DND-41 (cell line): ENCODE measurements at regions not wholly inside any gene's neighbourhood (a gene's known extent, or its start where the extent isn't known, plus 50 kb on each side); places are given as distances from the start of the nearest gene placed in this dataset.

ENCODE experiments used
- ATAC-seq: fragments of 200-7000 bp; cut with Tn5 transposase; 3 replicates; pipeline ENCODE4 v1.9.1; 2021; ENCODE audit warnings: low read depth; ENCODE audit not compliant: insufficient read depth
- DNase-seq: peaks from one replicate; pipeline ENCODE4 v3.0.0-alpha.2; 2020
- H2AFZ ChIP-seq: 2 replicates; pipeline ENCODE4 v1.6.0; 2012; ENCODE audit warnings: low read depth, low read length
- H3K27ac ChIP-seq: 2 replicates; pipeline ENCODE4 v1.5.1; 2012; ENCODE audit warnings: low read length, inconsistent platforms
- H3K27me3 ChIP-seq: fragments of 200-600 bp; sonication (generic); 2 replicates; pipeline ENCODE4 v1.6.0; 2012; ENCODE audit warnings: low read length, mild to moderate bottlenecking, inconsistent platforms; ENCODE audit not compliant: insufficient read depth, poor library complexity
- H3K36me3 ChIP-seq: 2 replicates; pipeline ENCODE4 v1.5.1; 2012; ENCODE audit warnings: low read length, inconsistent platforms; ENCODE audit not compliant: insufficient read depth
- H3K4me1 ChIP-seq: 2 replicates; pipeline ENCODE4 v1.5.1; 2012; ENCODE audit warnings: mild to moderate bottlenecking, low read length; ENCODE audit not compliant: insufficient read depth
- H3K4me2 ChIP-seq: 2 replicates; pipeline ENCODE4 v1.6.0; 2012; ENCODE audit warnings: mild to moderate bottlenecking, moderate library complexity, low read length, inconsistent platforms; ENCODE audit not compliant: insufficient read depth
- H3K4me3 ChIP-seq, 2 experiments: fragments of 200-600 bp in 1 of 2; shearing (Covaris generic) in 1 of 2; 2 replicates each; pipeline ENCODE4 v1.5.1; 2012 to 2016; ENCODE audit warnings: inconsistent platforms in 2 of 2, low read length in 2 of 2, mild to moderate bottlenecking in 2 of 2, low read depth in 1 of 2, moderate library complexity in 1 of 2
- H3K79me2 ChIP-seq: 2 replicates; pipeline ENCODE4 v1.6.0; 2012; ENCODE audit warnings: low read length, inconsistent platforms; ENCODE audit not compliant: insufficient read depth
- H3K9ac ChIP-seq: 2 replicates; pipeline ENCODE4 v1.6.0; 2012; ENCODE audit warnings: low read depth, mild to moderate bottlenecking, inconsistent platforms, low read length, moderate library complexity
- H3K9me3 ChIP-seq: 2 replicates; pipeline ENCODE4 v1.5.1; 2012; ENCODE audit warnings: low read length, moderate library complexity, mild to moderate bottlenecking, inconsistent platforms; ENCODE audit not compliant: insufficient read depth, severe bottlenecking
- H4K20me1 ChIP-seq: 2 replicates; pipeline ENCODE4 v1.6.0; 2012; ENCODE audit warnings: low read length; ENCODE audit not compliant: insufficient read depth
- CTCF ChIP-seq: IDR thresholded peaks from 2 replicates; pipeline ENCODE4 v1.5.1; 2012; ENCODE audit warnings: borderline replicate concordance, low read length, moderate library complexity, mild to moderate bottlenecking; ENCODE audit not compliant: poor library complexity, severe bottlenecking; ENCODE audit errors: extremely low read depth
- EZH2 ChIP-seq: IDR thresholded peaks from 3 replicates; pipeline ENCODE4 v1.6.1; 2012; ENCODE audit warnings: borderline replicate concordance, low read depth, mild to moderate bottlenecking, moderate library complexity, low read length, inconsistent platforms; ENCODE audit not compliant: severe bottlenecking

- Histone ChIP-seq H3K36me3 (no peaks in the 10 kb centered on the region), H3K9ac (peak overlapping the region; percentile 19; the same call in 1 of the 2 replicates), H3K4me3 (peak overlapping the region in 1 of 2 experiments; percentile 6; a peak in 1 of 4 replicates), H3K27me3 (no peaks in the 10 kb centered on the region), H3K79me2 (no peaks in the 10 kb centered on the region), H2AFZ (peak overlapping the region; percentile 50; the same call in 1 of the 2 replicates), H4K20me1 (no peaks in the 10 kb centered on the region), H3K27ac (peak overlapping the region; percentile 87), H3K4me1 (peaks cover 67% of the 10 kb centered on the region), H3K4me2 (peak overlapping the region; percentile 50), H3K9me3 (no peaks in the 10 kb centered on the region)
- TF ChIP-seq EZH2, result no peak
- no peak for TF ChIP-seq CTCF
- DNase-seq, result peak; percentile 82
- ATAC-seq, result peak; percentile 63
Observed at GRCh38 chr4:95643627-95644026, 94.9 kb upstream of the UNC5C start.

GRCh38 chr4:95641571-95641970 is 92.8 kb upstream of the UNC5C start:
- TF ChIP-seq CTCF (no peak), EZH2 (no peak)
- H3K4me2 ChIP-seq, result no peak overlapping the region
- ATAC-seq (no peak), DNase-seq (no peak)
- no peaks in the 10 kb centered on the region for H3K9me3 ChIP-seq
- H3K27ac ChIP-seq, result peak overlapping the region; percentile 84
- H2AFZ ChIP-seq, result peak overlapping the region; percentile 67
- no peaks in the 10 kb centered on the region for H3K36me3 ChIP-seq
- peaks cover 75% of the 10 kb centered on the region for H3K4me1 ChIP-seq
- H4K20me1 ChIP-seq, result no peaks in the 10 kb centered on the region
- H3K9ac ChIP-seq, result no peak overlapping the region
- H3K27me3 ChIP-seq, result no peaks in the 10 kb centered on the region
- no peaks in the 10 kb centered on the region for H3K79me2 ChIP-seq
- H3K4me3 ChIP-seq, result no peak overlapping the region

- Histone ChIP-seq H4K20me1 (no peaks in the 10 kb centered on the region), H2AFZ (peak overlapping the region; percentile 67), H3K4me3 (peak overlapping the region in 1 of 2 experiments; percentile 35; a peak in 1 of 4 replicates), H3K4me2 (peak overlapping the region; percentile 62; the same call in 1 of the 2 replicates), H3K79me2 (no peaks in the 10 kb centered on the region), H3K4me1 (peaks cover 73% of the 10 kb centered on the region), H3K9ac (peak overlapping the region; percentile 53), H3K36me3 (no peaks in the 10 kb centered on the region), H3K9me3 (no peaks in the 10 kb centered on the region), H3K27me3 (no peaks in the 10 kb centered on the region), H3K27ac (peak overlapping the region; percentile 84)
- ATAC-seq, result no peak
- DNase-seq, result no peak
- TF ChIP-seq EZH2 (no peak), CTCF (no peak)
Observed at GRCh38 chr4:95640311-95640710, 91.5 kb upstream of the UNC5C start.
